Breast epithelium (tissue), 4 donors: ENCODE measurements at regions not wholly inside any gene's neighbourhood (a gene's known extent, or its start where the extent isn't known, plus 50 kb on each side); places are given as distances from the start of the nearest gene placed in this dataset.

Experiments
- DNase-seq, 2 donors: peaks; one replicate each; pipeline ENCODE4 v3.0.0-alpha.2; 2019; ENCODE audit warnings: low spot score in 2 of 2
- H3K27ac ChIP-seq, 2 donors: fragments of 200-600 bp; sonication (generic) in 1 of 2; one replicate each; pipeline ENCODE4 v1.5.1; 2016 to 2019; ENCODE audit warnings: mild to moderate bottlenecking in 1 of 2
- H3K27me3 ChIP-seq, 2 donors: fragments of 200-600 bp; sonication (generic) in 1 of 2; one replicate each; pipeline versions ENCODE4 v1.5.1 to v1.6.0; 2017 to 2019; ENCODE audit warnings: control low read depth in 1 of 2, mild to moderate bottlenecking in 1 of 2
- H3K36me3 ChIP-seq: fragments of 200-600 bp; one replicate; pipeline ENCODE4 v1.5.1; 2019
- H3K4me1 ChIP-seq, 2 donors: fragments of 200-600 bp; sonication (generic); one replicate each; pipeline ENCODE4 v1.5.1; 2016 to 2019; ENCODE audit warnings: control low read depth in 1 of 2
- H3K4me3 ChIP-seq, 3 donors: fragments of 200-600 bp; sonication (generic); 1 replicate in 2 of 3; 2 replicates in 1 of 3; pipeline ENCODE4 v1.5.1; 2016 to 2019; ENCODE audit warnings: mild to moderate bottlenecking in 3 of 3, moderate library complexity in 2 of 3
- H3K9me3 ChIP-seq, 2 donors: fragments of 200-600 bp; sonication (generic) in 1 of 2; one replicate each; pipeline ENCODE4 v1.5.1; 2016 to 2019; ENCODE audit warnings: control low read depth in 1 of 2
- CTCF ChIP-seq, 3 donors: fragments of 450-650 bp; IDR thresholded peaks; one replicate each; pipeline ENCODE4 v1.5.1; 2016 to 2017; ENCODE audit warnings: antibody characterized with exemption in 3 of 3, mild to moderate bottlenecking in 3 of 3, moderate library complexity in 3 of 3
- POLR2A ChIP-seq: fragments of 450-650 bp; IDR thresholded peaks from one replicate; pipeline ENCODE4 v1.6.1; 2016; ENCODE audit warnings: antibody characterized with exemption, mild to moderate bottlenecking, moderate library complexity
- POLR2AphosphoS5 ChIP-seq, 3 donors: sonication (generic); formaldehyde crosslinking; IDR thresholded peaks; one replicate each; pipeline ENCODE4 v1.6.1; 2017; ENCODE audit warnings: antibody characterized with exemption in 3 of 3
- intact Hi-C: fragments of 100-400 bp; cut with DNase I; formaldehyde crosslinking; loops from one replicate; pipeline ENCODE4 v1.15.1; 2023; ENCODE audit warnings: low total_unique reads

GRCh38 chr7:26554952-26555351 lies 263.3 kb downstream of the SNX10 start:
- Histone ChIP-seq H3K27ac (no peak overlapping the region), H3K9me3 (no peaks in the 10 kb centered on the region), H3K36me3 (no peaks in the 10 kb centered on the region), H3K4me3 (no peak overlapping the region), H3K27me3 (peaks cover 0 to 3% of the 10 kb centered on the region in 2 donors), H3K4me1 (no peaks in the 10 kb centered on the region)
- intact Hi-C loops = no loop called here
- DNase-seq = no peak
- TF ChIP-seq POLR2AphosphoS5 (IDR thresholded peaks at IDR 0.05) = no peak
- no peak for TF ChIP-seq CTCF (IDR thresholded peaks at IDR 0.05)
- no peak for TF ChIP-seq POLR2A

- H3K9me3 ChIP-seq = no peaks in the 10 kb centered on the region
- TF ChIP-seq POLR2AphosphoS5 (IDR thresholded peaks at IDR 0.05) = no peak
- TF ChIP-seq CTCF (IDR thresholded peaks at IDR 0.05) = no peak
- TF ChIP-seq POLR2A = no peak
Measured at GRCh38 chr7:26556061-26556881, 264.6 kb downstream of the SNX10 start.

GRCh38 chr7:26560526-26561256 lies 269.0 kb downstream of the SNX10 start:
- Histone ChIP-seq H3K4me3 (no peak overlapping the region), H3K27me3 (no peaks in the 10 kb centered on the region), H3K4me1 (no peaks in the 10 kb centered on the region), H3K36me3 (no peaks in the 10 kb centered on the region), H3K9me3 (no peaks in the 10 kb centered on the region), H3K27ac (no peak overlapping the region)
- no peak for DNase-seq
- intact Hi-C loops = no loop called here
- TF ChIP-seq CTCF (IDR thresholded peaks at IDR 0.05) = no peak
- TF ChIP-seq POLR2AphosphoS5 (IDR thresholded peaks at IDR 0.05) = no peak

More at GRCh38 chr7:26556061-26556881, 264.6 kb downstream of the SNX10 start:
- Histone ChIP-seq H3K27ac (no peak overlapping the region), H3K27me3 (no peaks in the 10 kb centered on the region), H3K36me3 (no peaks in the 10 kb centered on the region), H3K4me1 (no peaks in the 10 kb centered on the region), H3K4me3 (no peak overlapping the region)
- DNase-seq = no peak
- intact Hi-C loops = no loop called here

GRCh38 chr7:26562841-26563240 lies 271.2 kb downstream of the SNX10 start:
- Histone ChIP-seq H3K9me3 (no peaks in the 10 kb centered on the region), H3K4me3 (no peak overlapping the region), H3K4me1 (no peaks in the 10 kb centered on the region), H3K27me3 (peaks cover 0 to 6% of the 10 kb centered on the region in 2 donors), H3K27ac (no peak overlapping the region), H3K36me3 (no peaks in the 10 kb centered on the region)
- intact Hi-C loops = no loop called here
- no peak for DNase-seq
- no peak for TF ChIP-seq POLR2AphosphoS5 (IDR thresholded peaks at IDR 0.05)
- TF ChIP-seq CTCF (IDR thresholded peaks at IDR 0.05) = no peak
- TF ChIP-seq POLR2A = no peak

- DNase-seq = no peak
- no peaks in the 10 kb centered on the region for H3K9me3 ChIP-seq
- H3K4me3 ChIP-seq = no peak overlapping the region
- H3K27ac ChIP-seq = no peak overlapping the region
- no peaks in the 10 kb centered on the region for H3K36me3 ChIP-seq
- intact Hi-C loops = no loop called here
- H3K4me1 ChIP-seq = no peaks in the 10 kb centered on the region
- no peak for TF ChIP-seq POLR2A
- TF ChIP-seq CTCF (IDR thresholded peaks at IDR 0.05) = no peak
- TF ChIP-seq POLR2AphosphoS5 (IDR thresholded peaks at IDR 0.05) = no peak
- H3K27me3 ChIP-seq = peaks cover 0 to 6% of the 10 kb centered on the region in 2 donors
Measured at GRCh38 chr7:26563406-26563805, 271.7 kb downstream of the SNX10 start.
